ENCODE measurements at regions not wholly inside any gene's neighbourhood (a gene's known extent, or its start where the extent isn't known, plus 50 kb on each side); places are given as distances from the start of the nearest gene placed in this dataset.
A peak's percentile ranks its signal among the peaks of the same experiment; 100 is the strongest.

DNA sequence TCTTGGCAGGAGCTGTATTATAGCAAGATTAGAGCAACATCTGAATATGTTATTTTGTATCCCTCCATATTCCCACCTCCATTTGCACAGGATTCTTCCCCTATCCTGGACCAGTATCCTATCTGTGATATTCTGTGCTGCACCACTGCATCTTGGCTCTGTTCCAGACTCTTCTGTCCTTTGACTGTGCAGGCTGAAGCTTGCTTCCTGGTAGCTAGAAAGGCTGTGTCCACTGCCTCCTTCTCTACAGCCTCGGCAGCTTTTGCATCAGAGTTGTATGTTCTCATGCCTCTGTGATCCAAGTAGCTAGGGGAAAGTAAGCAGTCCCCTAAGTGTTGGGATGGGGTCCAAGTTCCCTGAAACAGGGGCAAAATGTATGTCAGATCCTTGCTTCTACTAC lies 104.1 kb downstream of the GAS1 start:
- Histone ChIP-seq H3K36me3 (no peaks in the 10 kb centered on the region), H3K9me3 (no peaks in the 10 kb centered on the region), H3K4me3 (no peak overlapping the region), H3K4me1 (peaks cover 0 to 2% (median under 1%) of the 10 kb centered on the region in 4 donors), H3K27me3 (no peaks in the 10 kb centered on the region), H3K27ac (replicated peaks in 1 of 4) (no peak overlapping the region)
- 56% methylated on average over 1 of the region's 1 CpG for WGBS
- no peak for DNase-seq (ENCODE audit: extremely low spot score)
- TF ChIP-seq POLR2A (IDR thresholded peaks at IDR 0.05; ENCODE audit: low read depth) (no peak), EP300 (IDR thresholded peaks at IDR 0.05) (no peak), POLR2AphosphoS5 (IDR thresholded peaks at IDR 0.05) (no peak)
- TF ChIP-seq, protein P1, sequence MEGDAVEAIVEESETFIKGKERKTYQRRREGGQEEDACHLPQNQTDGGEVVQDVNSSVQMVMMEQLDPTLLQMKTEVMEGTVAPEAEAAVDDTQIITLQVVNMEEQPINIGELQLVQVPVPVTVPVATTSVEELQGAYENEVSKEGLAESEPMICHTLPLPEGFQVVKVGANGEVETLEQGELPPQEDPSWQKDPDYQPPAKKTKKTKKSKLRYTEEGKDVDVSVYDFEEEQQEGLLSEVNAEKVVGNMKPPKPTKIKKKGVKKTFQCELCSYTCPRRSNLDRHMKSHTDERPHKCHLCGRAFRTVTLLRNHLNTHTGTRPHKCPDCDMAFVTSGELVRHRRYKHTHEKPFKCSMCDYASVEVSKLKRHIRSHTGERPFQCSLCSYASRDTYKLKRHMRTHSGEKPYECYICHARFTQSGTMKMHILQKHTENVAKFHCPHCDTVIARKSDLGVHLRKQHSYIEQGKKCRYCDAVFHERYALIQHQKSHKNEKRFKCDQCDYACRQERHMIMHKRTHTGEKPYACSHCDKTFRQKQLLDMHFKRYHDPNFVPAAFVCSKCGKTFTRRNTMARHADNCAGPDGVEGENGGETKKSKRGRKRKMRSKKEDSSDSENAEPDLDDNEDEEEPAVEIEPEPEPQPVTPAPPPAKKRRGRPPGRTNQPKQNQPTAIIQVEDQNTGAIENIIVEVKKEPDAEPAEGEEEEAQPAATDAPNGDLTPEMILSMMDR (IDR thresholded peaks at IDR 0.05), result no peak
- intact Hi-C loops (cut with DNase I), result no loop called here

DNA sequence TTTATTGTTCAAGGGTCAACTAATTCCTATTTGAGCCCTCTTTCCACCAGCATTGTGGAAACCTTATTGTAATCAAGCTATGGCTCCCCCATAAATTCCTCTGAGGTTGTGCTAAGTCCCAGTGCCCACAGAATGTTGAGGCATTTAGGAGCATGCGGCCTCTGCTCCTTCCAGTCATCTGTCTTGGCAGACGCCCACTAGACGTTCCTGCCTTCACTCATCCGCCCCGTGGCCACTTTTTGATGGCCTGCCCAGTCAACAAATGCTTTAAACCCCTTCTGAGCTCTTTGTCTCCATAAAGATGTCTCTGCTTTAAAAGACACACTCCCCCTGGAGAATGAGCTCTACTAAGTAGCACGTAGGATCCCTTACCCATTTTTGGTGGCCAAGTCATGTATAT lies 104.7 kb downstream of the GAS1 start:
- H3K4me3 ChIP-seq, result no peak overlapping the region
- H3K4me1 ChIP-seq, result peaks cover 0 to 8% (median 3%) of the 10 kb centered on the region in 4 donors
- intact Hi-C loops (cut with DNase I), result no loop called here
- WGBS, result 85% methylated on average over 6 of the region's 6 CpGs
- TF ChIP-seq POLR2A (IDR thresholded peaks at IDR 0.05; ENCODE audit: low read depth) (no peak), EP300 (IDR thresholded peaks at IDR 0.05) (no peak), POLR2AphosphoS5 (IDR thresholded peaks at IDR 0.05) (no peak)
- TF ChIP-seq, protein P1 (IDR thresholded peaks at IDR 0.05), result no peak
- no peak for DNase-seq (ENCODE audit: extremely low spot score)
- H3K27ac ChIP-seq (replicated peaks in 1 of 4), result no peak overlapping the region
- no peaks in the 10 kb centered on the region for H3K36me3 ChIP-seq
- no peaks in the 10 kb centered on the region for H3K9me3 ChIP-seq
- H3K27me3 ChIP-seq, result no peaks in the 10 kb centered on the region

DNA sequence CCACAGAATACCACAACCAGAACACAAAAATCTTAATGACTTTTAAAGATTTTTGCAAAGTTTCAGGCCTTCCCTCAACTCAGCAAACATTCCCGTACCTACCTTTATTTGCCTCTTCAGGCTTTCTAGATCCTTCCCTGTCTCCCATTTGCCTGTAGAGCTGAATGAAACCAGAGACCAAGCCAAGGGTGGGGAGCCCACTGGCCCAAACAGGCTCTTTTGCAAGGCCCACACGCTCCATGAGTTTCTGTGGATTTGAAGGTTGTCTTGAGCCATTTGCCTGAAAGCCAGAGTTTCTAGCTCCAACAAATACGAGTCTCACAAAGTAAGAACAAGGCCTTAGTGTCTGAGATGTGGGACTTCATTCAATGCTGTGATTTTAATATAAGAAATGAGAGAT lies 107.8 kb downstream of the GAS1 start:
- Histone ChIP-seq H3K27me3 (no peaks in the 10 kb centered on the region), H3K36me3 (no peaks in the 10 kb centered on the region), H3K27ac (replicated peaks in 1 of 4) (peak overlapping the region in 3 of 4 donors; percentile 16 to 43 (median 30)), H3K4me3 (no peak overlapping the region), H3K9me3 (no peaks in the 10 kb centered on the region), H3K4me1 (peaks cover 0 to 8% (median 3%) of the 10 kb centered on the region in 4 donors)
- DNase-seq (ENCODE audit: extremely low spot score), result no peak
- WGBS, result 80% methylated on average over 3 of the region's 3 CpGs
- TF ChIP-seq, protein P1 (IDR thresholded peaks at IDR 0.05), result no peak
- TF ChIP-seq POLR2A (IDR thresholded peaks at IDR 0.05; ENCODE audit: low read depth) (no peak), EP300 (IDR thresholded peaks at IDR 0.05) (no peak), POLR2AphosphoS5 (IDR thresholded peaks at IDR 0.05) (no peak)
- intact Hi-C loops (cut with DNase I), result no loop called here

DNA sequence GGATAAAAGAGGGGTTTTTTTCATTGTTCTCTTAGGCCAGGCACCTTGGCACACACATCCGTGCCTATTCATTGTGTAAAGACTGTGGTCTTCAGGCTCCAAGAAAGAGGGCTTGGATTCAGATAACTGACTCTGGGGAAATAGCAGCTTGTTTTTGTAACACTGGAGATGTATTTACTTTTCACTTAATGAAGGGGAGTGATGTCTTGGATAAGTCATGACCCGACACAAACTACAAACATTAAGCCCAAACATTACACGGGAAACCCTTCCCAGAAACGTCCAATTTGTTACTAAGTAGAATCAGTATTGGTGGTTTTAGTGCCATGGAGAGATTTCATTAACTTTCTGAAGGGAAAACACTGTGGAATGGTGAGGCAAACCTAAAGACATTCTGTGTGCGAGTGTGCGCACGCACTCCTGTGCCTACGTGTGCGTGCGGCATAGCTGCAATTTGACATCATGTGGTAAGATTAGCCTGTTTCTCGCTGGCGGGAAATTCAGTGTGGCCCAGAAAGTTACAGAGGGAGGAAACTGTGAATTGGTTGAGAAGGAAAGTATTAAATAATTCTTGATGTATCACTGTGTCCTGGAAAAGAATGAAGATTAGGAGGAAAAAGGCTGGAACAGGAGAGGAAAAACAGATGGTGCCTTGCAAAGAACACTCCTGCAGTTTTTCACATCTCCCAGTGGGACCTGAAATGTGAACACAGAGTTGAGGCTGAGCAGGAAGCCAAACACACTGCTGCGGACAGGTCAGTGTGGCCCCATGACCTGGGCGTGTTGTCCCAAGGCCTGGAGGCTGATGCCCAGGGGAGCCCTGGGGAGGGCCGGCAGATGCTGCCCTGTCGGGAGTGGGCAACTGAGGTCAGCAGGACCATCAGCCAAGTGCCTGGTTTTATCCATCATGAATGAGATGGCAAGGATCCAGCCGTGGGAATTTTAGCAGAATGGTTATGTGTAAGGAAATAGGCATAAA lies 108.5 kb downstream of the GAS1 start:
- WGBS, result 74% methylated on average over 17 of the region's 17 CpGs
- Histone ChIP-seq H3K27ac (replicated peaks in 1 of 4) (peak overlapping the region in 3 of 4 donors; percentile 16 to 43 (median 30)), H3K4me1 (peaks cover 0 to 8% (median 3%) of the 10 kb centered on the region in 4 donors), H3K4me3 (no peak overlapping the region), H3K9me3 (no peaks in the 10 kb centered on the region), H3K36me3 (no peaks in the 10 kb centered on the region), H3K27me3 (no peaks in the 10 kb centered on the region)
- intact Hi-C loops (cut with DNase I), result no loop called here
- DNase-seq (ENCODE audit: extremely low spot score), result no peak
- TF ChIP-seq EP300 (IDR thresholded peaks at IDR 0.05) (no peak), POLR2A (IDR thresholded peaks at IDR 0.05; ENCODE audit: low read depth) (no peak), POLR2AphosphoS5 (IDR thresholded peaks at IDR 0.05) (peak in 1 of 2 donors; percentile 29)

DNA sequence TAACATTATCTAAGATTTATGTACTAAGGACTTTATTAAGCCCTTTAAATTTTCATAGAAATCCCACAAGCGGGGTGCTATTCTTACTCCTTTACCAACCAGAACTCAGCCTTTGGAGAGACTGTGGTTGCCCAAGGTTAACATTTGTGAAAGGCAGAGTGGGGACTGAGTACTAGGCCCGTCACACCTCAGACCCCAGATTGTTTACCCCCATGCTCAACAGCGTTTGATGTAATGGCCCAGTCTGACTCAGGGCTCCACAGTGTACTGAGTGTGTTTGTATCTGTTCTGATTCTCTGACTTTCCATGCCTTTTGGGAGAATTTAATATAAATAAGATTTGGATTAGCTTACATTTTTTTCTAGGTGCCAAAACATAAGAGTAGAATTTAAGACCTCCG lies 110.0 kb downstream of the GAS1 start:
- Histone ChIP-seq H3K4me3 (no peak overlapping the region), H3K4me1 (peaks cover 0 to 8% (median 3%) of the 10 kb centered on the region in 4 donors), H3K36me3 (no peaks in the 10 kb centered on the region), H3K27me3 (no peaks in the 10 kb centered on the region), H3K9me3 (no peaks in the 10 kb centered on the region), H3K27ac (replicated peaks in 1 of 4) (peak overlapping the region in 1 of 4 donors; percentile 16)
- TF ChIP-seq POLR2A (IDR thresholded peaks at IDR 0.05; ENCODE audit: low read depth) (no peak), EP300 (IDR thresholded peaks at IDR 0.05) (no peak), POLR2AphosphoS5 (IDR thresholded peaks at IDR 0.05) (no peak)
- TF ChIP-seq, protein P1 (IDR thresholded peaks at IDR 0.05), result no peak
- WGBS, result 81% methylated on average over 4 of the region's 4 CpGs
- no peak for DNase-seq (ENCODE audit: extremely low spot score)
- intact Hi-C loops (cut with DNase I), result no loop called here

Measured in esophagus muscularis mucosa (tissue), 4 donors.